Activated gamma-delta T cell (primary cell): ENCODE measurements at regions not wholly inside any gene's neighbourhood (a gene's known extent, or its start where the extent isn't known, plus 50 kb on each side); places are given as distances from the start of the nearest gene placed in this dataset.

Experiments used
- DNase-seq: peaks from one replicate; lab custom pipeline; 2025; lab: John Stamatoyannopoulos, UW

DNA sequence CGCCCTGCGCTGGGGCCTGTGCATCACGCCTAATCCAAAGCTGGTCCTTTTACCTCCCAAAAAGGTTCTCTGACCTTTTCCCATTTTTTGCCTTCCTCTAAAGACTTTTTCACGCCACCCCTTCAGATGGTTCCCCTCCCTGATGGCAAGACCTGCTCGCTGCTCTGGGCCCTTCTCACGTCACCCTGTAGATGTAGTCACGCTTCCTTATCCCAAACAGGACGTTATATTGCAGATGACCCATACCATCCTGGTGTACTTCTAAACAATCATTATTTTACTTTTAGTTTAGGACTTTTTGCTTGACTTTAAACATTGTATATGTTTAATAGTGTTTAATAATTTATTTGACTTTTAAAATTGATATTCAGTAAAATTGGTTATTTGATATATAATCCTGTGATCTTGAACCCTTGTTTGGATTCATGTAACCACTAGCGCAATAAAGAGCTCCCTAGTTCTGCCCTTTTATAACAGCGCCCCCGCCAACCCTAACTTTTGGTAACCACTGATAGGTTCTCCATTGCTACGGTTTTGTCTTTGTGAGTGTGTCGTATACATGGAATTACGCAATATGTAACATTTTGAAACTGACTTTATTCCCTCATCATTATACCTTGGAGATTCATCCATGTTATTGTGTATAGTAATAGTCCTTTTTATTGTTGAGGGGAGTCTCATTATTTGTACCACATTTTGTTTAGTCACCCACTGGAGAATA lies 159.0 kb upstream of the CHRNA7 start:
- DNase-seq: no peak

DNA sequence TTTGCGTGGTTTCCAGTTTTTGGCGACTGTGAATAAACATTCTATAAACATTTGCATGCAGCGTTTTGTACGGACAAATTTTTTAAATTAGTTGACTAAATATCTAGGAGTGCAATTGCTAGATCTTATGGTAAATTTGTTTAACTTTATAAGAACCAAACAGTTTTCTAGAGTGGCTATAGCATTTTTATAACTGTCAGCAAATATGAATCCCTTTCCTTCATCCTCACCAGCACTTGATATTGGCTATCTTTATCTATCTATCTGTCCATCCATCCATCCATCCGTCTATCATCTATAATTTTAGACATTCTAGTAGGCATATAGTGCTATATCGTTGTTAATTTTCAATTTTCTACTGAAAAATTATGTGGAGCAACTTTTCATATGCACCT lies 158.4 kb upstream of the CHRNA7 start:
- no peak for DNase-seq

DNA sequence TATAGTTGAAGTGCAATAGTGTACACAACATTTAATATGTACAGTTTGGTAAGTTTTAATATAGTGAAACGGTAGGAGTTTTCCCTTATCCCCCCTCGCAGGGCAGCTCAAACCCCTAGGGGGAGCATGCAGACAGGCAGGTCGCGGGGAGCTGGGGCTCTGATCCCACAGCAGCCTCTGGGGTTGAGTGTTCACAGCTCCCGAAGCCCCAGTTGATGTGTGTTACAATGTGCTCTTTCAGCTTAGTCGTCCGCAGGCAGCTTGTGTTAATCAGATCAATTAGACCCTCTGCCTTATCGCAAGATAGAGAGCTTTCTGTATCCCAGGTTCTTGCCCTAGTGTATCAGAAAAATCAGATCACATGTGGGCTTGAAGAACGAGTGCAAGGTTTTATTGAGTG lies 143.1 kb upstream of the CHRNA7 start:
- no peak for DNase-seq

DNA sequence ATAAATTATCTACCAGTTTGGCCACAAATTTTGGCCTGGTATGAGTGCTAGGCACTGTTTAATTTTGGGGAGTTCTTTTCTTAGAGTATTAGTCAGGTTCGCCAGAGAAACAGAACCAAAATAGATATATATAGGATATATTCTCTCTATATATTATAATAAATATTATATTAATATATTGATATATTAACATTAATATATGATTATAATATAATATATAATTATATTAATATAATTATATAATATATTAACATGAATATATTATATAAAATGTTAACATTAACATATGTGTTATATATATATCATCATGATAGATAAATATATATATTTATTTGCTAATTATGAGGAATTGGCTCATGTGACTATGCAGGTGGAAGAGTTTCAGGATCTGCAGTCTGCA lies 137.8 kb upstream of the CHRNA7 start:
- DNase-seq: no peak

DNA sequence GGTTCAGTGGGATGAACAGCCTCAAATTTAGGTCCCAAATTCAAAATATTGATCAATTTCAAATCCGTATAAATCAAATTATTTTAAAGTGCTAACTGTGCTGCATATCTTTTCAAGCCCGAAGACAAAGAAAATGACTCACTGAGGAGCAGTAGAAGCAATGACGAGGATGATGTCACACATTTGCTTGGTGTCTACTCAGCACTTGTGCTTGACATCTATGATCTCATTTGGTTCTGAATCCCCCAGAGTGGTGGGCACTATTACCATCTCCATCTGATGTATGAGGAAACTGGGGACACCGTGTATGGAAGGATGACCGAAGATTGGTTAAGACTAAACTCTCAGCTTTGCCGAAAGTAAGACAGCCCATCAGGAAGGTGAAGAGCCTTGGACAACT lies 136.5 kb upstream of the CHRNA7 start:
- DNase-seq: no peak

DNA sequence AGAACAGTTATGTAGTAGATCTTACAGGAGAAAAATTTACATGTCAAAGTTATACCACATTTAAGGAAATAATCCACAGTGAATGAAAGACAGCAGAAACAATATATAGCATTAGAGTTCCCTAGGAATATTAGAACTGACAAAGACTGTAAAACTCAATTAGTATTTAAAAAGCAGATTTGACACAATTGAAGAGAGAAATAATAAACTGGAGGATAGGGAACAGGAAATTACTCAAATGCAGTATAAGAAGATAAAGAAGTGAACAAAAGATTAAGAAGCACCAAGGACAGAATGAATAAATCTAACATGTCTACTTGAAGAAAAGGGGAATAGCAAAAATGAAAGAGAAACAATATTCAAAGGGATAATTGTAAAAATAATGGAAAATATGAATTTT lies 132.6 kb upstream of the CHRNA7 start:
- no peak for DNase-seq

DNA sequence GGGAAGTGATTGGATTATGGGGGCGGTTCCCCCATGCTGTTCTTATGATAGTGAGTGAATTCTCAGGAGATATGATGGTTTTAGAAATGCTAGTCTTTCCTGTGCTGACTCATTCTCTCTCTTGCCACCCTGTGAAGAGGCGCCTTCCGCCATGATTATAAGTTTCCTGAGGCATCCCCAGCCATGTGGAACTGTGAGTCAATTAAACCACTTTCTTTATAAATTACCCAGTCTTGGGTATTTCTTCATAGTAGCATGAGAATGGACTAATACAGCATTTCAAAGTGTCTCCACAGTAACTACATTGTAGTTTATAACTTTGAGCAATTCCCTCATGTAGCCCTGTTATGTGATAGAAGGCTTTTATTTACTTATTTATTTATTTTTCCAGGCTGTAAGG lies 128.8 kb upstream of the CHRNA7 start:
- DNase-seq: no peak

DNA sequence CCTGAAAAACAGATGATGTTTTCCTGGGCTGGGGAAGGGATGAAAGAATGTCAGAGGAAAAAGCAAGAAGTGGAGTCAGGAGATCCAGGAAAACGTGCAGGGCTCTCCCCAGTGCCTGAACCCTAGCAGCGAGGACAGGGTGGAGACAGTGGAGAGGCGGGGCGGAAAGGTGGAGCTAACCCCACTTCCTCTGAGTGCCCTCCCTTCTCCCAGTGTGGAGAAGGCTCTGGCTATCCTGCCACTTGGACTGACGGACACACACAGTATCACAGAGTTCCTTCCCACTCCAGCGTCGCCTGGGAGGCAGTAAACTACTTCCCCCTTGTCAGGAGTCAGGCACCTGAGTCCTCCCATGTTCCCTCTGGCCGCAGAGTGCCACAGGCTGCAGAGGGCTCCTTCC lies 125.3 kb upstream of the CHRNA7 start:
- no peak for DNase-seq

DNA sequence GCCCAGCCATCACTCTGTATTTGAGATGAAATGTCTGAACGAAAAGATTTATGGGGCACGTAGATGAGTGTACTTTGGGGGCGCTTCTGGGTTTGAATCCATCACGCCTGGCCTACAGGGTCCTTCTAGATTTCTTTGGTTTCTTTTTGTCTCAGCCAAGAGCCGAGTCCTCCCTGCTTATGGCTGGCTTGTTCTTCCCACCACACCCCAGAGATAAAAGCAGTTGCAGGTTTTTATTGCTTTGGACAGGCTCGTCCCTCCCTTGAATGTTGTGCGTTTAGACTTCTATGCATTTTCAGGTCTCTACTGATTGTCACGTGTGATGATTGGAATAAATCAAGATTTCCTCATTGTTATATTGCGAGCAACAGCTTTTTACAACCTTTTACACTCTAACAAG lies 104.8 kb upstream of the CHRNA7 start:
- DNase-seq: no peak

DNA sequence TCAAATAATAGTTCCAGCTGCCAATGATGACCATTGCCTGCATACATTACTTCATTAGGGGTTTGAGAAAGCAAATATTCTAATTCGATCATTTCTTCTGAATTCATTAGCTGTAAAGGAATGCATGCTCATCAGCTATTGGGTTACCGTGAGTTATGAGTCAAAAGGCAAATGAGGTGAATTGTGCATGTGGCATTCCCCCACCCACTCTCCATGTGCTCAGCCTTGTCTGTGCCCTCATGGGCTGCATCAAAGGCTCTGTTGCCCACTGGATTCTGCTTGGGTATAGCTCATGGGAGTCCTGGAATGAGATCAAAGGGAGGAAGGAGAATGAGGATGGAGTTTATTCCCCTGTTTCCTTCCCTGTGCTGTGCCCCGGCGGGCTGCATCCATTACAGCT lies 99.3 kb upstream of the CHRNA7 start:
- no peak for DNase-seq

DNA sequence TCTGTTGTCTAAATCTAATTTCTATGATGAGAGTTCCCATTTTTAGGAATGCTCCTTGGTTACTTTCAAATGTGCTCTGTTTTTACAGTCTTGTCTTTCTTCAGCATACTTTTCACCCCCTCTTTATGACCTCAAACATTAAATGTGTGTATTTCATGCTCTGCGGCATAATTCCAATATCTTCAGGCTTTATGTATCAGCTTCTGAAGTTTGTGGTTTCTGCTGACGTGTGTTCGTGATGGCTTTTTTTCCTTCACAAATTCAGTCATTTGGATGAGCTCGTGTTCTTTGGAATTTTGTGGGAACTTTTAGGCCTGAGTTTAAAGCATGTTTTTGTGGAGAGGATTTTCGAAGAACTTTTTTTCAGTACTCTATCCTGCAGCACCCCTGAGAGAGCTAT lies 97.7 kb upstream of the CHRNA7 start:
- no peak for DNase-seq

DNA sequence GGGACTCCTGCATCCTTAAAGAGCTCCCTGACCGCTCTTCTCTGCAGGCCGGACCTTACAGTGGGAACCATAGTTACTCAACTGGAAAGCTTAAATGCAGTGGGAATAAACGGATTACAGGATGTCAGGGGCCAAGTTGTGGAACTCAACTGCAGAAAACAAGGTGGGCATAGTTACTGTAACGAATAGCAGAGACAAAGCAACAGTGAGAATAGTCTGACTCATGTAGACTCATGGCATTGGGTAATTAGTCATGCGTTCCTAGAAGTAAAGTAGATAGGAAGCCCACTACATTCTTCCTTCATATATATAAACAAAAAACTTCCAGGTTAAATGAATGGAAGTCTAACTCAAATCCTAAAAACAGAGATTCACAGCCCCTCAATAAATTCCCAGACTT lies 95.5 kb upstream of the CHRNA7 start:
- no peak for DNase-seq

DNA sequence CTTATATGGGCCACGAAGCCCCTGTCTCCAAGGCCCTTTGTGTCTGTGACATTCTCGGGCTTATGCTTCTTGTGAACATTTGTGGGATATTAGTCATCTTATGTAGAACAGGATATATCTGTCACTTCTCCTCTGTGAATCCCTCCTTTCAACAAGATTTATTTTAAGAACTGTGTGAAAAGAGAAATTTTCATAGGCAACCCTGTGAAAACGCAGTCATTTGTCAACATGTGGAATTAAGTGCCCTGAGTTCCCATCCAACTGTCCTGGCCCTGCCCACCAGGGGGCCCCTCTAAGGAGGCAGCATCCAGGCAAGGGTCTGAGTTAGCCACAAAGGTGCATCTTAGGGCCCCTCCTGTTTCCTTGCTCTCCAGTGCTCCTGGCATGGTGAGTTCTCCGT lies 76.8 kb upstream of the CHRNA7 start:
- DNase-seq: no peak

DNA sequence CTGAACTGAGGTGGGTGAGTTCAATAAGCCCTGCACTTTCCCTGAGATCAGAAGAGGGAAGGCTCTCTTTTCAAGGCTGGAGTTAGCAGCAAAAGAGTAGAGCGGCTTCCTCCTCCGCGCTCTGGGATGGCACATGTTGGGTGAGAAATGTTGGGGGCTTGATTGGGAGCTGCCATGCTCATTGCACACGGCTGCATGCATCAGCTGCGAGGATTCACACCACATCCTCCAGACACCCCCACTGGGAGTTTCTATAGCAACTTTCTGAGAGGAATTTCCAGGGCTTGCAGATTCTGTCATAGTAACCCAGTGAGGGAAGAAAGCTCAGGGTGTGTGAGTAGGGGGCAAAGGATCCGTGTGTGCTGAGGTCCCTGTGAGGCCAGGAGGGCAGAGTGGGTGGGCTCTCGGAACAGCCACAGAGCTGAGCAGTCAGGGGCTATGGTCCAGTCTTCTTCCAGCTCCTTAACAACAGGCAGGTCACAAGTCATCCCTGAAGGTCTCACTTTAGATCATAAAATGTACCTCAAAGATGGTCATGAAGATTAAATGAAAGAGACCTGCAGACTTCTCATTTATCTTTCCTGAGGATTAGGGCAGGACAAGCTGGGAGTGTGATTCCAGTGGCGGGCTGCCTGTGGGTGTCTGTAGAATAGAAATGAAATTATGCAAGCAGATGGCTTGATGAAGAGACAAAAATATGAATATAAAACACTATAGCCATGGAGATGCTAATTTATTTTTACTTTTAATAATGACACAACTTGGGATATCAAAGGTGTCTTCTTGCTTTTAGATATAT lies 75.7 kb upstream of the CHRNA7 start:
- DNase-seq: no peak

DNA sequence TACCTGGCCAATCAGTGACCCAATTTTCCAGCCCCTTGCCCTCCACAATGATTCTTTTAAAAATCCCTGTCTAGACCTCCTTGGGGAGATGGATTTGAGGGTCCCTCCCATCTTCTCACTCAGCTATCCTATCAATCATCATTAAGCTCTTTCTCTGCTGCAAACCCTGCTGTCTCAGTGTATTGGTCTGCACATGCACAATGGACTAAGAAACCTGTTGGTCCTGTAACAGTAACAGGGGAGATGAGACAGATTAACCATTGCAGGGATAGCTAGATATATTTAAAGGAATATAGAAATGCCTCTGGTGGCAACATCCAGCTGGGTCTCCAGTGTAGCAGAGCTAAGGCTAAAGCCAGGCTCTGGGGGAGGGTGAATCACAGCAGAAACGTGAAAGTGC lies 74.6 kb upstream of the CHRNA7 start:
- DNase-seq: no peak

DNA sequence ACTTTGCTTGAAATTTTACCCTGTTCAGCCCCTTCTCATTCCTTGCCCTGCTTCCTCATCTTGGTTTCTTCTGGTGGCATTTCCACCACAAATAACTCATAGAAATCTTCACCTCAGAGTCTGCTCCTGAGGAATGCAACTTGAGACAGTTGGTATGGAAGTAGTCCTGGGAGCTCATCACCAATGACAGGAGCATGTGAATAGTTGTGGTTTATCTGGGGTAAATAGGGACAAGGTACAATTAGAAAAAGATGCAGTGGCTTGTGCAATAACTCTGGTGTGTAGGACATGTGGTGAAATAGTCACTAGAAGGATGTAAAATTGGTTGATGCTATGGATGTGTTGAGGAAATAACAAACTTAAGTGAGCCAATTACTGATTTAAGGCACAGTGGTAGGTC lies 72.7 kb upstream of the CHRNA7 start:
- no peak for DNase-seq

DNA sequence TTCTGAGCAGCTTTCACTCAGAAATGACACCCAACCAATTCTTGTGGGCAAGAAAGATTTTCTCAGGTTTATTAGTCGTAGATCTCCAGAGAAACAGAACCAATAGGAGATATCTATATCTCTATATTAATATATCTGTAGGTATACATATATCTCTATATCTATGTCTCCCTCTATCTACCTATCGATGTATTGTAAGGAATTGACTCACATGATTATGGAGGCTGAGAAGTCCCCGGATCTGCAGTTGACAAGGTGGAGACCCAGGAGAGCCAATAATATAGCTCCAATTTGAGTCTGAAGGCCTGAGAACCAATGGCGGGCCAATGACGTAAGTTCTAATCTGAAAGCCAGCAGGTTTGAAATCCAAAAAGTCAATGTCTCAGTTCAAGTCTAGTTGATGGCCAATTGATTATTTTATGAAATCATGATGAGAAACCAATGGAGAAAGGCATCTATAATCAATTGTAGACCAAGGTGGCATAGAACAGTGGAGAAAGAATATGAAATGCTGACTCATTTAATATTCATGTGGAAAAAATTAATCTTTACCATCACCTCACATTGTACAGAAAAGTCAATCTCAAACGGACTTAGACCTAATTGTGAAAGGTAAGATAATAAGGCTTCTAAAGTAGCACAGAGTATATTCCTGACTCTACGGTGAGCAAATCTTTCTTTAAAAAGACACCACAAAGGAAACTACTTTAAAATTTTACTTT lies 65.6 kb upstream of the CHRNA7 start:
- DNase-seq: no peak

DNA sequence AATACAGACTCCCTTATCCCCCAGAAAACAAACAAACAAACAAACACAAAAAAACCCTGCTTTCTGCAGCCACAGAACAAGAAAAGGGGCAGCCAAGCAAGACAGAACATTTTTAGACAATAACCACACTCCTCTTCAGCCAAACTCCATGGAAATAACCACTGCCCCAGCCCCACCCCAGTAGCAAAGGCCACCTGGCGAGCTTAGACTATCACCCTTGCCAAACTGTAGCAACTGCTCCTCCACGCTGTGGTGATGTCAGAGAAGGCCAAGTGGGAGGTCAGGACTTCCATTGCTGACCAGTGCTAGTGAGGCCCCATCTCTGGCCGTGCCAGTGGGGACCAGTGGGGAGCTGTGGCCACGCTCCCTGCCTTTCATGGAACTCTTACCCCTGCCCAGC lies 60.3 kb upstream of the CHRNA7 start:
- DNase-seq: no peak

DNA sequence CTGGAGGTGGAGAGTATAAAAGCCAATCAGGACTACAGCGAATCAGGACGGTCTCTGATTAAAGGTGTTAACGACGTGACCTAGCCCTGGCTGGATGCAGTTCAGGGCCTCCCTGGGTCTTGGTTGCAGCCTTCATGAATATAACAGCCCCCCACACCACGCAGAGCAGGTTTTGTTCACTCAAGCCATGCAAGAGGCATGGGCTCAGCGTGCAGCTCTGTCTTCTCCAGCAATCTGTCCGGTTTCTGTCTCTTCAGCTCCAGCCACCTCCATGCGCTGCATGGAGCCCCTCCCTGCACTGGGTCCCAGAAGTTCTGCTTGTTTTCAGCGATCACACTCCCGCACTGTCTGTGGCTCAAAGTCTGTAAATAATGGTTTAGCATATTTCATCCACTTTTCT lies 57.1 kb upstream of the CHRNA7 start:
- no peak for DNase-seq

DNA sequence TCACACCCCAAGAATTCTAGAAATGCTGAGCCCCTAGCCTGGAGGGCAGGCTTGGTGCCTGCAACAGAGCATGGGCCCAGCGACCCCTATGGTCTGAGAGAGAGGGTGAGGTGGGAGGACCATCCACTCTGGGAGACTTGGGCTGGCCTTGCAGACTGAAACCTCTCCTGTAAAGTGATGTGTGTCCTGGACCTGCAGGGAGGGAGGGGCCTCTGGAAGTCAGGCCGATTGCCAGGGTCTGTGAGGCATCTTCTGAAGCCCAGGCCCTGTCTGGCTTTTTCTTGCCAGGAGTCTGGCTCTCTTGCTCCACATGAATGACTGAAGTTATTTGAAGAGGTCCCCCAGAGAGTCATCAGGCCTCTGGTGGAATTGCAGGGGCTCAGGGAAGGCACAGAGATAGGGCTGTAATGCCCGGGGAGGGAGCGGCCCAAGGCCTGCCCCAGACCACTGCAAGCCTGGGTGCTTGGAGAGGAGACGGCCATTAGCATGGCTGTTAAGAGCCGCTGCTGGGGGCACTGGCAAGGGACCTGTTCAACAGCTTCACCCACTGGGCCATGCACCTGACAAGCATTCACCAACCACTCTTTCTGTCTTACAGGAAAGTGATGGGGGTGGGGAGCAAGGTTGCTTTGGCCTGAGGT lies 56.0 kb upstream of the CHRNA7 start:
- DNase-seq: no peak

DNA sequence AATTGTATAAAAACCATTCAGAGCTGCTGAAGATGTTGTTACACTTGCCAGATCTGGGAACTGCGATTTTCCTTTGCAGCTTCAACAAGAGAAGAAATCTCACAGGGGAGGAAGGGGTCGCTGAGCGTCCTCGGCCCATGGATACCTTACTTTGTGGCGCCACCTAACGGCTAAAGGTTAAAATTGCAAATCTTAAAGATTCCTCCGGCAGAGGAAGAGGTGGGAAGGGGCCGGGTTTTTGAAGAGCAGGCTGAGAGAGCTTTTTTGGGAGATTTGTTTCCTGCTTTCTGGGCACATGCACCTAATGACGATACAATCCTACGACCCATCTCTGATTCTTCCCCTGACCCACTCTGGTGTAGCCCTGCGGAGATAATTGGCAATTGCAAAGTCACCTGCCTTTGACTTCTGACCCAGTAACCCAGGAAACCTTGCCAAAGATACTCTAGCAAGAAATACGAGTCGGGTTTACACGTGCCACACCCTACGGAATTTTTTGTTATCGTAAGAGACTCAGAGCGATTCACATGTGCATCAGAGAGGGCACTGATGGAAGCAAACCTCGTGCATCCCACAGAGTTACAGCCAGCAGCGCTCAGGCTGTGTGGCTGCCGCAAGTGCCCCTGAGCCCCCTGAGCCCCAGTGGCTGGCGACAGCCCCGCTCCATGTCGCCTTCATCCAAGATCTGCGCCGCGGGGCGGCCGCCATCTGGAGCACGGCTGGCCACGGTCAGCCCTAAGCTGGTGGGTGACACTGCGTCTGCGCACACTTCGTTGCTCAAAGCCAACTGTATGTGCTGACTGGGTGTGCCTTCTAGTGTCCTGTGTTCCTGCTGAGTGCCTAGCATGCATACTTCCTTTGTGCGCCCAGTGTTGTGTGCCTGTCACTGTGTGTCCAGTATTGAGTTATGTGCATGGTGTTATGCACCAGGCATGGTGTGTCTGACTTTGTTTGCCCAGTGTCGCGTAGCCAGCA lies 55.2 kb upstream of the CHRNA7 start:
- DNase-seq: no peak
